ENCODE measurements at regions not wholly inside any gene's neighbourhood (a gene's known extent, or its start where the extent isn't known, plus 50 kb on each side); places are given as distances from the start of the nearest gene placed in this dataset.

- Histone ChIP-seq H3K27ac (no peak overlapping the region), H3K4me3 (ENCODE audit: low read depth, low read length) (no peak overlapping the region), H3K36me3 (ENCODE audit: control insufficient read depth, insufficient read depth, low read length) (no peaks in the 10 kb centered on the region), H3K4me1 (no peaks in the 10 kb centered on the region), H3K79me2 (no peaks in the 10 kb centered on the region), H3K4me2 (ENCODE audit: low read length) (no peak overlapping the region), H3K27me3 (ENCODE audit: control insufficient read depth, insufficient read depth, low read length) (no peaks in the 10 kb centered on the region), H3K9me3 (ENCODE audit: control insufficient read depth, low read length) (no peaks in the 10 kb centered on the region), H3K9ac (no peak overlapping the region), H2AFZ (no peak overlapping the region)
- no peak for TF ChIP-seq CTCF (IDR thresholded peaks at IDR 0.05)
These were observed 1189.4 kb upstream of the USP15 start for GRCh38 chr12:61070640-61071414.

GRCh38 chr12:61072717-61073116, 1187.5 kb upstream of the USP15 start:
- no peak overlapping the region for H3K4me3 ChIP-seq (ENCODE audit: low read depth, low read length)
- no peak overlapping the region for H3K4me2 ChIP-seq (ENCODE audit: low read length)
- no peaks in the 10 kb centered on the region for H3K27me3 ChIP-seq (ENCODE audit: control insufficient read depth, insufficient read depth, low read length)
- no peak overlapping the region for H2AFZ ChIP-seq
- no peak overlapping the region for H3K27ac ChIP-seq
- no peak overlapping the region for H3K9ac ChIP-seq
- no peaks in the 10 kb centered on the region for H3K36me3 ChIP-seq (ENCODE audit: control insufficient read depth, insufficient read depth, low read length)
- H3K9me3 ChIP-seq (ENCODE audit: control insufficient read depth, low read length), result no peaks in the 10 kb centered on the region
- no peaks in the 10 kb centered on the region for H3K4me1 ChIP-seq
- no peaks in the 10 kb centered on the region for H3K79me2 ChIP-seq
- TF ChIP-seq CTCF (IDR thresholded peaks at IDR 0.05), result no peak

GRCh38 chr12:61095111-61095510, 1165.1 kb upstream of the USP15 start:
- Histone ChIP-seq H3K79me2 (no peaks in the 10 kb centered on the region), H3K27me3 (ENCODE audit: control insufficient read depth, insufficient read depth, low read length) (no peaks in the 10 kb centered on the region), H3K4me3 (ENCODE audit: low read depth, low read length) (no peak overlapping the region), H3K9ac (no peak overlapping the region), H3K4me1 (no peaks in the 10 kb centered on the region), H3K36me3 (ENCODE audit: control insufficient read depth, insufficient read depth, low read length) (no peaks in the 10 kb centered on the region), H3K4me2 (ENCODE audit: low read length) (no peak overlapping the region), H2AFZ (no peak overlapping the region), H3K27ac (no peak overlapping the region), H3K9me3 (ENCODE audit: control insufficient read depth, low read length) (no peaks in the 10 kb centered on the region)
- no peak for TF ChIP-seq CTCF (IDR thresholded peaks at IDR 0.05)

GRCh38 chr12:61098031-61098580, 1162.1 kb upstream of the USP15 start:
- Histone ChIP-seq H3K36me3 (ENCODE audit: control insufficient read depth, insufficient read depth, low read length) (no peaks in the 10 kb centered on the region), H3K4me1 (no peaks in the 10 kb centered on the region), H3K79me2 (no peaks in the 10 kb centered on the region), H3K9me3 (ENCODE audit: control insufficient read depth, low read length) (no peaks in the 10 kb centered on the region), H3K4me3 (ENCODE audit: low read depth, low read length) (no peak overlapping the region), H3K9ac (no peak overlapping the region), H3K27ac (no peak overlapping the region), H3K4me2 (ENCODE audit: low read length) (no peak overlapping the region), H2AFZ (no peak overlapping the region), H3K27me3 (ENCODE audit: control insufficient read depth, insufficient read depth, low read length) (no peaks in the 10 kb centered on the region)
- TF ChIP-seq CTCF (IDR thresholded peaks at IDR 0.05), result no peak

- H3K79me2 ChIP-seq, result no peaks in the 10 kb centered on the region
- no peaks in the 10 kb centered on the region for H3K27me3 ChIP-seq (ENCODE audit: control insufficient read depth, insufficient read depth, low read length)
- H3K4me1 ChIP-seq, result no peaks in the 10 kb centered on the region
- H3K9ac ChIP-seq, result no peak overlapping the region
- no peak overlapping the region for H3K27ac ChIP-seq
- no peaks in the 10 kb centered on the region for H3K9me3 ChIP-seq (ENCODE audit: control insufficient read depth, low read length)
- TF ChIP-seq CTCF (IDR thresholded peaks at IDR 0.05), result no peak
- H3K4me2 ChIP-seq (ENCODE audit: low read length), result no peak overlapping the region
- no peak overlapping the region for H3K4me3 ChIP-seq (ENCODE audit: low read depth, low read length)
- no peak overlapping the region for H2AFZ ChIP-seq
- H3K36me3 ChIP-seq (ENCODE audit: control insufficient read depth, insufficient read depth, low read length), result no peaks in the 10 kb centered on the region
These were observed 1153.1 kb upstream of the USP15 start for GRCh38 chr12:61107118-61107517.
